ENCODE measurements at regions not wholly inside any gene's neighbourhood (a gene's known extent, or its start where the extent isn't known, plus 50 kb on each side); places are given as distances from the start of the nearest gene placed in this dataset.

DNA sequence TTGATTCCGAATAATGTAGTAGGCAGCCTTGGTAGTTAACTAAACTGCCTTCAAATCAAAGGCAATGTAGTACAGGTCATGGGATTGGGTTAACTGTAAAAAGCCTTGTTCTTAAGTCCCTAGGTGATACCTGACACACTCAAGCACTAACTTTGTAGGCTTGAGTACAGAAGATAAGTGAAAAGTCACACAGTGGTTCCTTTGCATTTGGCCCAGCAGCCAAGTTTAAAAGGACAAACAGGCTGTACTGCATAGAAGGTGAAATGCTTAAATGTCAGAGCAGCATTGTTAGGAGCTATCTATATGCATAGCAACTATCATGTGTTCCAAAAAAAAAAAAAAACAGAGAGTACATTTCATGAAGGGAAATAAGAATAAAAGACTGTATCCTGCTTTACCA lies 178.4 kb downstream of the ATOH1 start:
- H3K4me3 ChIP-seq (ENCODE audit: low read depth, low read length): no peak overlapping the region
- TF ChIP-seq, protein P1, sequence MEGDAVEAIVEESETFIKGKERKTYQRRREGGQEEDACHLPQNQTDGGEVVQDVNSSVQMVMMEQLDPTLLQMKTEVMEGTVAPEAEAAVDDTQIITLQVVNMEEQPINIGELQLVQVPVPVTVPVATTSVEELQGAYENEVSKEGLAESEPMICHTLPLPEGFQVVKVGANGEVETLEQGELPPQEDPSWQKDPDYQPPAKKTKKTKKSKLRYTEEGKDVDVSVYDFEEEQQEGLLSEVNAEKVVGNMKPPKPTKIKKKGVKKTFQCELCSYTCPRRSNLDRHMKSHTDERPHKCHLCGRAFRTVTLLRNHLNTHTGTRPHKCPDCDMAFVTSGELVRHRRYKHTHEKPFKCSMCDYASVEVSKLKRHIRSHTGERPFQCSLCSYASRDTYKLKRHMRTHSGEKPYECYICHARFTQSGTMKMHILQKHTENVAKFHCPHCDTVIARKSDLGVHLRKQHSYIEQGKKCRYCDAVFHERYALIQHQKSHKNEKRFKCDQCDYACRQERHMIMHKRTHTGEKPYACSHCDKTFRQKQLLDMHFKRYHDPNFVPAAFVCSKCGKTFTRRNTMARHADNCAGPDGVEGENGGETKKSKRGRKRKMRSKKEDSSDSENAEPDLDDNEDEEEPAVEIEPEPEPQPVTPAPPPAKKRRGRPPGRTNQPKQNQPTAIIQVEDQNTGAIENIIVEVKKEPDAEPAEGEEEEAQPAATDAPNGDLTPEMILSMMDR (IDR thresholded peaks at IDR 0.05; ENCODE audit: low read depth, low read length, missing control alignments): no peak
- DNase-seq (ENCODE audit: low read depth): no peak

DNA sequence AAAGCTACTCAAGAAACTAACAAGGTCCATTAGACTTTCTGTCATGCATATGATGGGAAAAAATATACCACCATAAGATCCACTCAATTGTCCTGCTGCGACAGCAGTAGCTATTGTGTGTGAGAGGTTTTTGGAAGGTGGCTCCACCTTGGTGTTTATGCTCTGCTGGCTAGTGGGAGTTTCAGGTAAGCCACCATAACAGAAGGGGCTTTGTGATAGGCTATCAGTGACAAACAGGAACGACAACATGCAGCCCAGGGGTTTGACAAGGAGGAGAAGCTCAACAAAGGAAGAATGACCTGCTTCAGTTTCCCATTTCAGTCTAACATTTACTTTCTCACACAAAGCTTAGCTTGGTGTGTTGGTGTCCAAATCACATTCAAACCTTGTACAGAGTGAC lies 182.6 kb downstream of the ATOH1 start:
- H3K4me3 ChIP-seq (ENCODE audit: low read depth, low read length): no peak overlapping the region
- TF ChIP-seq, protein P1 (IDR thresholded peaks at IDR 0.05; ENCODE audit: low read depth, low read length, missing control alignments): no peak
- no peak for DNase-seq (ENCODE audit: low read depth)

DNA sequence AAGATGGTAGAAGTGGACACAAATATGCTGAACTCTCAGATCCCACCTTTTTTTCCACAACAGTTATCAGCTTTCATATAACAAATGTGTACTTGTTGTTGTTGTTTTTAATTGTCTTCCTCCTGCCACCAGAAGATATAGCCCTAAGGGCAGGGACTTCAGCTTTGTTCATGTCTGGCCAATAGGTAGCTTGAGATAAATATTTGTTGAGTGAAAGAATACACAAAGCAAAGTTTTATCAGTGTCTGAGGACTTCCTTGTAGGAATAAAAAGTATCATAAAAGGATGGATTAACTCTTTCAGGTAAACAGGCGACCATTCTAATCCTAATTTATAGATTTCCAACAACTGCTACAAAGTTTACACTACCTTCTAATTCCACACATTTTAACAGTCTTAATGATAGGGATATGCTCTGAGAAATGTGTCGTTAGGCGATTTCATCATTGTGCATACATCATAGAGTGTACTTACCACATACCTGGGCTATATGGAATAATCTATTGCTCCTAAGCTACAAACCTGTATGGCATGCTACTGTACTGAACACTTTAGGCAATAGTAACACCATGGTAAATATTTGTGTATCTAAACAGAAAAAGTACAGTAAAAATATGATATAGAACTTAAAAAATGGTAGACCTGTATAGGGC lies 186.1 kb downstream of the ATOH1 start:
- H3K4me3 ChIP-seq (ENCODE audit: low read depth, low read length): no peak overlapping the region
- TF ChIP-seq, protein P1 (IDR thresholded peaks at IDR 0.05; ENCODE audit: low read depth, low read length, missing control alignments): no peak

DNA sequence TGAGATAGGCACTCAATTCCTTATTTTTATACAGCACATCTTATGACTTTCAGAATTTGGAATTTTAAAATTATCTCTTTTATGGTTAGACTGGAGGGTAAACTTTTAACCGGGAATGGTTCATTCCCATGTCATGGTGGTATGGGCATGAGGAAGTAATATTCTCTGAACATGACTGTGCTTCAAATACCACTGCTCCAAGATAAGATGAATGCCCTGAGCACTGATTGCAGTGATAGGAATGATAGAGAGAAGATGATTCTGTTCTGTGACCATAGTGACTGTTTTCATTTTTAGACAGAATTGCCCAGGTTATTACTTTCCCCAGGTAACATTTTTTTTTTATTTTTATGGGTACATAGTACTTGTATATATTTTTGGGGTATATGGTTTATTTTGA lies 187.4 kb downstream of the ATOH1 start:
- H3K4me3 ChIP-seq (ENCODE audit: low read depth, low read length): no peak overlapping the region
- no peak for DNase-seq (ENCODE audit: low read depth)
- TF ChIP-seq, protein P1 (IDR thresholded peaks at IDR 0.05; ENCODE audit: low read depth, low read length, missing control alignments): no peak

More for the DNA sequence above, 186.1 kb downstream of the ATOH1 start:
- no peak for DNase-seq (ENCODE audit: low read depth)

DNA sequence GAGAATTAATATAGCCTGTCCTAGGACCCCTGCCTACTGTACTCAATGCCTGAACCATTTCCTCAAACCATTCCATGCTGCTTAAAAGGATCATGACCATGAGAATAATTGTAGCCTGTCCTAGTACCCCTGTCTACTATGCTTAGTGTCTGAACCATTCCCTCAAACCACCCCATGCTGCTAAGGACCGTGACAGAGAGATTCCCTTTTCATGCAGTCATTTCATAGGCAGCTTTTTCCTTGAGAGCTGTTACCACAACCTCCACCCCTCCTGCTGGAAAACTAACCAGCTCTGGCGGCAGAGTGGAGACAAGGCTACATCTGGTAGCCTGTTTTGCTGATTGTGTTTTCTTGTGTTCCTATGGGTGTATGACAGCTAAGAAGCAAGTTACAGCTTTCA lies 174.9 kb upstream of the SMARCAD1 start:
- no peak overlapping the region for H3K4me3 ChIP-seq (ENCODE audit: low read depth, low read length)
- TF ChIP-seq, protein P1 (IDR thresholded peaks at IDR 0.05; ENCODE audit: low read depth, low read length, missing control alignments): no peak
- DNase-seq (ENCODE audit: low read depth): no peak

DNA sequence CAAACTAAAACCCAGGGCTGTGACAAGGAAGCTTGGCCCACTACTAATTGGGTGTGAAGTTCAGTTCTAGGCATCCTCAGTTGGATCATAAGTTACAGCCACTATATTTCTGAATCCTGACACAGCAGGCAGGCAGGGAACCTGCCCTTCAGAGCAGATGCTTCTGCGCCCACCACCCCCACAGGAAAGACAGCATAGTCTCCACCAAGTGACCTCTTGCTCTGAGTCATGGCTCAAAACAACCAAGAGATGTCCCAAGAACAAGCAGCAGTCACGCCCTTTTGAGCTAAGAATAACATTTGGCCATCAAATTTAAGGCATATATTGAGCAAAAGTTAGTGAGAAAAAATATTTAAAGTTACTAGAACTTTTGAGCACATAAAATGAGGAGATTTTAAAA lies 170.7 kb upstream of the SMARCAD1 start:
- H3K4me3 ChIP-seq (ENCODE audit: low read depth, low read length): no peak overlapping the region
- TF ChIP-seq, protein P1 (IDR thresholded peaks at IDR 0.05; ENCODE audit: low read depth, low read length, missing control alignments): no peak
- DNase-seq (ENCODE audit: low read depth): no peak

DNA sequence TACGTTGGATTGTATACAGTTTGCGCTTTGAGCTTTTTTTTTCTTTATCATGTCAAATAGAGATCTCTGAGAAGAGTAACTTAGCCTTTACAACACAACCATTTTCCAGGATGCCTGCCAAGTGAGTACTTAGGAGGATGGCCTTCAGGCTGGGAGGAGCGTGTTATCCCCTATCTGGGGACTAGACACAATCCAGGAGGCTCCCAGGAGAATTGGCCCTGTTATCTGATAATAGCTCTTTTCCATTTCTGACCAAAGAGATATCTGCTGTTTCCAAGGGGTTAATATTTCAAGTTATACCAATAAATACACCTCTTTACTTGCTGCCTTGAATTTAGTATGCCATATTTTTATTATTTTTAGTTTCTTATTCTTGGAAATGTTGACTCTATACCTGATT lies 169.5 kb upstream of the SMARCAD1 start:
- H3K4me3 ChIP-seq (ENCODE audit: low read depth, low read length): no peak overlapping the region
- TF ChIP-seq, protein P1 (IDR thresholded peaks at IDR 0.05; ENCODE audit: low read depth, low read length, missing control alignments): no peak
- DNase-seq (ENCODE audit: low read depth): no peak

Measured in GM12864 (cell line).